Activated naive CD4-positive, alpha-beta T cell treated with anti-CD3 and anti-CD28 coated beads, Interleukin-2, amount 10 ng/mL, durations not matched to agents 7 days and 5 days (primary cell): ENCODE measurements at regions not wholly inside any gene's neighbourhood (a gene's known extent, or its start where the extent isn't known, plus 50 kb on each side); places are given as distances from the start of the nearest gene placed in this dataset.
"Not testable (repeated sequence)": the region's sequence is repeated elsewhere in the genome, so short reads cannot be mapped to it uniquely, and the experiment has no call there.

Source experiments
- CTCF ChIA-PET: fragments of 350-600 bp; sonication (Branson Sonifier 250); formaldehyde crosslinking; loops from one replicate; lab custom pipeline; 2021; ENCODE audit warnings: antibody characterized with exemption; lab: Charles Lee
- DNase-seq: peaks from one replicate; pipeline ENCODE4 v3.0.0-alpha.2; 2020
- H3K27ac Mint-ChIP-seq: one replicate; pipeline ENCODE4 v1.8.0; 2021; ENCODE audit warnings: mild to moderate bottlenecking, moderate library complexity, mixed read lengths
- H3K27me3 Mint-ChIP-seq: one replicate; pipeline ENCODE4 v1.8.0; 2021; ENCODE audit warnings: mild to moderate bottlenecking, mixed read lengths
- H3K36me3 Mint-ChIP-seq: one replicate; pipeline ENCODE4 v1.8.0; 2021; ENCODE audit warnings: mixed read lengths
- H3K4me1 Mint-ChIP-seq: one replicate; pipeline ENCODE4 v1.8.0; 2021; ENCODE audit warnings: mixed read lengths
- H3K4me3 Mint-ChIP-seq: one replicate; pipeline ENCODE4 v1.8.0; 2021; ENCODE audit warnings: mild to moderate bottlenecking, moderate library complexity, mixed read lengths
- H3K9me3 Mint-ChIP-seq: one replicate; pipeline ENCODE4 v1.8.0; 2021; ENCODE audit warnings: mixed read lengths

GRCh38 chr13:75985132-75985531 is 349.0 kb downstream of the LMO7 start:
- CTCF ChIA-PET = interaction anchor here (0.6 kb wide), 1 partner anchor 843 kb away, joined by 3 read pairs; no protein-coding TSS in a partner anchor
- Mint-ChIP-seq H3K27ac (no peak overlapping the region), H3K9me3 (no peaks in the 10 kb centered on the region), H3K4me1 (no peaks in the 10 kb centered on the region), H3K27me3 (no peaks in the 10 kb centered on the region), H3K36me3 (no peaks in the 10 kb centered on the region), H3K4me3 (no peak overlapping the region)
- DNase-seq = no peak

GRCh38 chr13:75978818-75979217 is 342.7 kb downstream of the LMO7 start:
- no peak overlapping the region for H3K4me3 Mint-ChIP-seq
- no peaks in the 10 kb centered on the region for H3K9me3 Mint-ChIP-seq
- no peak for DNase-seq
- H3K27ac Mint-ChIP-seq = no peak overlapping the region
- H3K4me1 Mint-ChIP-seq = no peaks in the 10 kb centered on the region
- no peaks in the 10 kb centered on the region for H3K36me3 Mint-ChIP-seq
- CTCF ChIA-PET = no interaction called here
- H3K27me3 Mint-ChIP-seq = no peaks in the 10 kb centered on the region

GRCh38 chr13:75968103-75968838 is 332.1 kb downstream of the LMO7 start:
- no peak for DNase-seq
- H3K27ac Mint-ChIP-seq = no peak overlapping the region
- no peaks in the 10 kb centered on the region for H3K9me3 Mint-ChIP-seq
- no peaks in the 10 kb centered on the region for H3K27me3 Mint-ChIP-seq
- H3K4me3 Mint-ChIP-seq = no peak overlapping the region
- no peaks in the 10 kb centered on the region for H3K36me3 Mint-ChIP-seq
- CTCF ChIA-PET = no interaction called here
- H3K4me1 Mint-ChIP-seq = no peaks in the 10 kb centered on the region

GRCh38 chr13:75963302-75963701 is 327.2 kb downstream of the LMO7 start:
- Mint-ChIP-seq H3K9me3 (no peaks in the 10 kb centered on the region), H3K4me3 (no peak overlapping the region), H3K4me1 (no peaks in the 10 kb centered on the region), H3K36me3 (no peaks in the 10 kb centered on the region), H3K27me3 (no peaks in the 10 kb centered on the region), H3K27ac (no peak overlapping the region)
- CTCF ChIA-PET = no interaction called here
- no peak for DNase-seq

- no peak for DNase-seq
- H3K27me3 Mint-ChIP-seq = no peaks in the 10 kb centered on the region
- H3K9me3 Mint-ChIP-seq = no peaks in the 10 kb centered on the region
- H3K27ac Mint-ChIP-seq = no peak overlapping the region
- H3K4me1 Mint-ChIP-seq = no peaks in the 10 kb centered on the region
- CTCF ChIA-PET = no interaction called here
- H3K4me3 Mint-ChIP-seq = no peak overlapping the region
- H3K36me3 Mint-ChIP-seq = no peaks in the 10 kb centered on the region
Observed at GRCh38 chr13:75961911-75962310, 325.8 kb downstream of the LMO7 start.

GRCh38 chr13:75960538-75960994 is 324.4 kb downstream of the LMO7 start:
- Mint-ChIP-seq H3K4me1 (no peaks in the 10 kb centered on the region), H3K36me3 (no peaks in the 10 kb centered on the region), H3K27me3 (no peaks in the 10 kb centered on the region), H3K4me3 (no peak overlapping the region), H3K27ac (no peak overlapping the region), H3K9me3 (no peaks in the 10 kb centered on the region)
- no peak for DNase-seq
- CTCF ChIA-PET = no interaction called here

- H3K27me3 Mint-ChIP-seq = no peaks in the 10 kb centered on the region
- H3K4me1 Mint-ChIP-seq = no peaks in the 10 kb centered on the region
- H3K27ac Mint-ChIP-seq = no peak overlapping the region
- no peaks in the 10 kb centered on the region for H3K36me3 Mint-ChIP-seq
- H3K9me3 Mint-ChIP-seq = no peaks in the 10 kb centered on the region
- DNase-seq = no peak
- H3K4me3 Mint-ChIP-seq = no peak overlapping the region
- CTCF ChIA-PET = no interaction called here
Observed at GRCh38 chr13:75959861-75960481, 323.8 kb downstream of the LMO7 start.

- H3K4me3 Mint-ChIP-seq, DNase-seq, H3K27ac Mint-ChIP-seq, H3K9me3 Mint-ChIP-seq, H3K4me1 Mint-ChIP-seq, H3K27me3 Mint-ChIP-seq, CTCF ChIA-PET, H3K36me3 Mint-ChIP-seq: not testable (repeated sequence)
Observed at GRCh38 chr13:75953589-75953988, 317.5 kb downstream of the LMO7 start.

- no peak overlapping the region for H3K4me3 Mint-ChIP-seq
- no peaks in the 10 kb centered on the region for H3K27me3 Mint-ChIP-seq
- H3K4me1 Mint-ChIP-seq = no peaks in the 10 kb centered on the region
- no peak overlapping the region for H3K27ac Mint-ChIP-seq
- CTCF ChIA-PET = no interaction called here
- H3K9me3 Mint-ChIP-seq = no peaks in the 10 kb centered on the region
- DNase-seq = no peak
- no peaks in the 10 kb centered on the region for H3K36me3 Mint-ChIP-seq
Observed at GRCh38 chr13:75947448-75947847, 311.3 kb downstream of the LMO7 start.

GRCh38 chr13:75946536-75947284 is 310.6 kb downstream of the LMO7 start:
- CTCF ChIA-PET = no interaction called here
- no peak overlapping the region for H3K4me3 Mint-ChIP-seq

GRCh38 chr13:75945841-75946482 is 309.8 kb downstream of the LMO7 start:
- CTCF ChIA-PET = no interaction called here

More at GRCh38 chr13:75946536-75947284, 310.6 kb downstream of the LMO7 start:
- H3K36me3 Mint-ChIP-seq = no peaks in the 10 kb centered on the region
- no peak overlapping the region for H3K27ac Mint-ChIP-seq
- no peaks in the 10 kb centered on the region for H3K4me1 Mint-ChIP-seq
- H3K9me3 Mint-ChIP-seq = no peaks in the 10 kb centered on the region
- H3K27me3 Mint-ChIP-seq = no peaks in the 10 kb centered on the region
- DNase-seq = no peak

GRCh38 chr13:75938811-75939560 is 302.9 kb downstream of the LMO7 start:
- no peak for DNase-seq
- no peaks in the 10 kb centered on the region for H3K36me3 Mint-ChIP-seq
- CTCF ChIA-PET = no interaction called here

More at GRCh38 chr13:75945841-75946482, 309.8 kb downstream of the LMO7 start:
- DNase-seq = no peak
- Mint-ChIP-seq H3K4me3 (no peak overlapping the region), H3K27ac (no peak overlapping the region), H3K4me1 (no peaks in the 10 kb centered on the region), H3K9me3 (no peaks in the 10 kb centered on the region), H3K27me3 (no peaks in the 10 kb centered on the region), H3K36me3 (no peaks in the 10 kb centered on the region)

GRCh38 chr13:75936791-75937190 is 300.7 kb downstream of the LMO7 start:
- H3K9me3 Mint-ChIP-seq = no peaks in the 10 kb centered on the region
- H3K4me1 Mint-ChIP-seq = no peaks in the 10 kb centered on the region
- H3K27me3 Mint-ChIP-seq = no peaks in the 10 kb centered on the region
- H3K4me3 Mint-ChIP-seq = no peak overlapping the region
- no peak for DNase-seq
- CTCF ChIA-PET = no interaction called here
- H3K36me3 Mint-ChIP-seq = no peaks in the 10 kb centered on the region
- H3K27ac Mint-ChIP-seq = no peak overlapping the region

More at GRCh38 chr13:75938811-75939560, 302.9 kb downstream of the LMO7 start:
- H3K9me3 Mint-ChIP-seq = no peaks in the 10 kb centered on the region
- no peak overlapping the region for H3K4me3 Mint-ChIP-seq
- no peaks in the 10 kb centered on the region for H3K27me3 Mint-ChIP-seq
- H3K4me1 Mint-ChIP-seq = no peaks in the 10 kb centered on the region
- no peak overlapping the region for H3K27ac Mint-ChIP-seq

GRCh38 chr13:75935805-75936204 is 299.7 kb downstream of the LMO7 start:
- Mint-ChIP-seq H3K36me3 (no peaks in the 10 kb centered on the region), H3K4me3 (no peak overlapping the region), H3K27me3 (peaks cover 4% of the 10 kb centered on the region), H3K9me3 (no peaks in the 10 kb centered on the region), H3K4me1 (no peaks in the 10 kb centered on the region), H3K27ac (no peak overlapping the region)
- DNase-seq = no peak
- CTCF ChIA-PET = no interaction called here
